Stimulated activated CD4-positive, alpha-beta T cell treated with anti-CD3 and anti-CD28 coated beads, TNF-alpha, amount 100 ng/mL, for 48 hours (primary cell): ENCODE measurements at regions not wholly inside any gene's neighbourhood (a gene's known extent, or its start where the extent isn't known, plus 50 kb on each side); places are given as distances from the start of the nearest gene placed in this dataset.
"Not testable (repeated sequence)": the region's sequence is repeated elsewhere in the genome, so short reads cannot be mapped to it uniquely, and the experiment has no call there.

Experiments used
- DNase-seq, 3 donors: peaks; one replicate each; pipeline ENCODE4 v3.0.0-alpha.2; 2020; ENCODE audit warnings: low read depth in 3 of 3

- DNase-seq, result peak in 2 of 3 donors; percentile 6 to 28
Observed at GRCh38 chr1:46878173-46878782, 63.0 kb downstream of the CYP4A11 start.

GRCh38 chr1:46876093-46876492, 65.2 kb downstream of the CYP4A11 start:
- not testable (repeated sequence) for DNase-seq
